ENCODE measurements at regions not wholly inside any gene's neighbourhood (a gene's known extent, or its start where the extent isn't known, plus 50 kb on each side); places are given as distances from the start of the nearest gene placed in this dataset.

GRCh38 chr9:88775037-88775471 lies 216.2 kb upstream of the S1PR3 start:
- TF ChIP-seq POLR2AphosphoS5 (IDR thresholded peaks at IDR 0.05; ENCODE audit: low read depth, low read length) (no peak), TAF1 (IDR thresholded peaks at IDR 0.05; ENCODE audit: borderline replicate concordance, low read depth, low read length) (no peak), POLR2A (IDR thresholded peaks at IDR 0.05; ENCODE audit: low read depth, low read length) (no peak)
- no peak for FAIRE-seq
- DNase-seq (ENCODE audit: insufficient read length), result no peak

- DNase-seq (ENCODE audit: insufficient read length) (no peak), FAIRE-seq (no peak)
- TF ChIP-seq TAF1 (IDR thresholded peaks at IDR 0.05; ENCODE audit: borderline replicate concordance, low read depth, low read length) (no peak), POLR2A (IDR thresholded peaks at IDR 0.05; ENCODE audit: low read depth, low read length) (no peak), POLR2AphosphoS5 (IDR thresholded peaks at IDR 0.05; ENCODE audit: low read depth, low read length) (no peak)
Measured at GRCh38 chr9:88775559-88775958, 215.7 kb upstream of the S1PR3 start.

- FAIRE-seq, result no peak
- no peak for TF ChIP-seq POLR2A (IDR thresholded peaks at IDR 0.05; ENCODE audit: low read depth, low read length)
- no peak for TF ChIP-seq TAF1 (IDR thresholded peaks at IDR 0.05; ENCODE audit: borderline replicate concordance, low read depth, low read length)
- no peak for TF ChIP-seq POLR2AphosphoS5 (IDR thresholded peaks at IDR 0.05; ENCODE audit: low read depth, low read length)
- no peak for DNase-seq (ENCODE audit: insufficient read length)
Measured at GRCh38 chr9:88775966-88776365, 215.3 kb upstream of the S1PR3 start.

- DNase-seq (ENCODE audit: insufficient read length) (no peak), FAIRE-seq (no peak)
- TF ChIP-seq POLR2A (IDR thresholded peaks at IDR 0.05; ENCODE audit: low read depth, low read length) (no peak), TAF1 (IDR thresholded peaks at IDR 0.05; ENCODE audit: borderline replicate concordance, low read depth, low read length) (no peak), POLR2AphosphoS5 (IDR thresholded peaks at IDR 0.05; ENCODE audit: low read depth, low read length) (no peak)
Measured at GRCh38 chr9:88776717-88777497, 214.4 kb upstream of the S1PR3 start.

GRCh38 chr9:88777498-88778312 lies 213.6 kb upstream of the S1PR3 start:
- DNase-seq (ENCODE audit: insufficient read length), result no peak
- TF ChIP-seq TAF1 (IDR thresholded peaks at IDR 0.05; ENCODE audit: borderline replicate concordance, low read depth, low read length) (no peak), POLR2AphosphoS5 (IDR thresholded peaks at IDR 0.05; ENCODE audit: low read depth, low read length) (no peak), POLR2A (IDR thresholded peaks at IDR 0.05; ENCODE audit: low read depth, low read length) (no peak)
- FAIRE-seq, result no peak

- FAIRE-seq (no peak), DNase-seq (ENCODE audit: insufficient read length) (no peak)
- TF ChIP-seq POLR2A (IDR thresholded peaks at IDR 0.05; ENCODE audit: low read depth, low read length) (no peak), POLR2AphosphoS5 (IDR thresholded peaks at IDR 0.05; ENCODE audit: low read depth, low read length) (no peak), TAF1 (IDR thresholded peaks at IDR 0.05; ENCODE audit: borderline replicate concordance, low read depth, low read length) (no peak)
Measured at GRCh38 chr9:88781628-88782391, 209.5 kb upstream of the S1PR3 start.

GRCh38 chr9:88782931-88783710 lies 208.1 kb upstream of the S1PR3 start:
- DNase-seq (ENCODE audit: insufficient read length) (no peak), FAIRE-seq (no peak)
- no peak for TF ChIP-seq POLR2AphosphoS5 (IDR thresholded peaks at IDR 0.05; ENCODE audit: low read depth, low read length)
- no peak for TF ChIP-seq TAF1 (IDR thresholded peaks at IDR 0.05; ENCODE audit: borderline replicate concordance, low read depth, low read length)
- no peak for TF ChIP-seq POLR2A (IDR thresholded peaks at IDR 0.05; ENCODE audit: low read depth, low read length)

GRCh38 chr9:88783711-88784083 lies 207.6 kb upstream of the S1PR3 start:
- no peak for FAIRE-seq
- TF ChIP-seq POLR2AphosphoS5 (IDR thresholded peaks at IDR 0.05; ENCODE audit: low read depth, low read length) (no peak), TAF1 (IDR thresholded peaks at IDR 0.05; ENCODE audit: borderline replicate concordance, low read depth, low read length) (no peak), POLR2A (IDR thresholded peaks at IDR 0.05; ENCODE audit: low read depth, low read length) (no peak)

GRCh38 chr9:88784960-88785359 lies 206.3 kb upstream of the S1PR3 start:
- FAIRE-seq, result no peak
- TF ChIP-seq POLR2A (IDR thresholded peaks at IDR 0.05; ENCODE audit: low read depth, low read length), result no peak
- TF ChIP-seq POLR2AphosphoS5 (IDR thresholded peaks at IDR 0.05; ENCODE audit: low read depth, low read length), result no peak
- no peak for TF ChIP-seq TAF1 (IDR thresholded peaks at IDR 0.05; ENCODE audit: borderline replicate concordance, low read depth, low read length)
- no peak for DNase-seq (ENCODE audit: insufficient read length)

More at GRCh38 chr9:88783711-88784083, 207.6 kb upstream of the S1PR3 start:
- no peak for DNase-seq (ENCODE audit: insufficient read length)

- DNase-seq (ENCODE audit: insufficient read length) (no peak), FAIRE-seq (no peak)
- TF ChIP-seq TAF1 (IDR thresholded peaks at IDR 0.05; ENCODE audit: borderline replicate concordance, low read depth, low read length) (no peak), POLR2A (IDR thresholded peaks at IDR 0.05; ENCODE audit: low read depth, low read length) (no peak), POLR2AphosphoS5 (IDR thresholded peaks at IDR 0.05; ENCODE audit: low read depth, low read length) (no peak)
Measured at GRCh38 chr9:88786291-88787079, 204.8 kb upstream of the S1PR3 start.
